IMR-90 (cell line): ENCODE measurements at regions not wholly inside any gene's neighbourhood (a gene's known extent, or its start where the extent isn't known, plus 50 kb on each side); places are given as distances from the start of the nearest gene placed in this dataset.

Experiments used
- ATAC-seq: fragments of 200-7000 bp; cut with Tn5 transposase; 2 replicates; pipeline ENCODE4 v1.9.1; 2020; ENCODE audit warnings: low read depth, mild to moderate bottlenecking, moderate library complexity
- BruUV-seq: library from RNA; stranded (reverse); fragments of 400-500 nt; replicated peaks from 2 replicates; lab custom pipeline; 2021; lab: Mats Ljungman, UMichigan
- CTCF ChIA-PET: fragments of 300-600 bp; formaldehyde crosslinking; extraction: SDS; loops from one replicate; lab custom pipeline; 2021; ENCODE audit warnings: antibody characterized with exemption; lab: Yijun Ruan, JAX
- POLR2A ChIA-PET: fragments of 300-600 bp; sonication (Branson Sonifier 250); formaldehyde crosslinking; loops from one replicate; lab custom pipeline; 2022; ENCODE audit warnings: antibody characterized with exemption; ENCODE audit not compliant: unreplicated experiment; lab: Charles Lee
- DNase-seq: peaks from one replicate; pipeline ENCODE4 v3.0.0; 2013
- H2AFZ ChIP-seq: replicated peaks from 2 replicates; pipeline ENCODE3; 2013; ENCODE audit warnings: low read length, mild to moderate bottlenecking; ENCODE audit not compliant: poor library complexity
- H2AK5ac ChIP-seq: 2 replicates; pipeline ENCODE4 v1.6.1; 2013; ENCODE audit warnings: low read depth, low read length, inconsistent platforms
- H2AK9ac ChIP-seq: replicated peaks from 2 replicates; pipeline ENCODE3; 2013; ENCODE audit warnings: mild to moderate bottlenecking, low read depth, low read length, moderate library complexity; ENCODE audit not compliant: poor library complexity
- H2BK120ac ChIP-seq: 2 replicates; pipeline ENCODE4 v1.6.1; 2013; ENCODE audit warnings: low read depth, low read length, inconsistent platforms
- H2BK15ac ChIP-seq: 3 replicates; pipeline ENCODE4 v1.6.1; 2013; ENCODE audit warnings: low read depth, low read length, inconsistent platforms
- H2BK20ac ChIP-seq: 2 replicates; pipeline ENCODE4 v1.6.1; 2013; ENCODE audit warnings: low read depth, mild to moderate bottlenecking, inconsistent platforms, low read length, moderate library complexity
- H2BK5ac ChIP-seq: 2 replicates; pipeline ENCODE4 v1.6.1; 2013; ENCODE audit warnings: mild to moderate bottlenecking, low read depth, low read length, inconsistent platforms; ENCODE audit not compliant: poor library complexity, severe bottlenecking
- H3K14ac ChIP-seq: replicated peaks from 2 replicates; pipeline ENCODE4 v1.6.1; 2013; ENCODE audit warnings: low read depth, low read length, inconsistent platforms
- H3K18ac ChIP-seq: 2 replicates; pipeline ENCODE4 v1.6.1; 2013; ENCODE audit warnings: low read depth, low read length, control low read depth
- H3K23ac ChIP-seq: 2 replicates; pipeline ENCODE4 v1.6.1; 2013; ENCODE audit warnings: low read depth, low read length, inconsistent platforms
- H3K27ac ChIP-seq: 2 replicates; pipeline ENCODE4 v1.5.1; 2013; ENCODE audit warnings: mild to moderate bottlenecking, control low read depth, low read length; ENCODE audit not compliant: insufficient read depth
- H3K27me3 ChIP-seq: 2 replicates; pipeline ENCODE4 v1.6.1; 2013; ENCODE audit warnings: low read length; ENCODE audit not compliant: control insufficient read depth, insufficient read depth
- H3K36me3 ChIP-seq: 2 replicates; pipeline ENCODE4 v1.6.1; 2013; ENCODE audit warnings: low read length, mixed read lengths; ENCODE audit not compliant: control insufficient read depth, insufficient read depth
- H3K4ac ChIP-seq: 2 replicates; pipeline ENCODE4 v1.6.1; 2013; ENCODE audit warnings: low read depth, low read length, inconsistent platforms
- H3K4me1 ChIP-seq: 2 replicates; pipeline ENCODE4 v1.6.1; 2013; ENCODE audit warnings: low read length, mixed read lengths; ENCODE audit not compliant: control insufficient read depth, insufficient read depth
- H3K4me2 ChIP-seq: 2 replicates; pipeline ENCODE4 v1.6.1; 2013; ENCODE audit warnings: low read depth, mild to moderate bottlenecking, control low read depth, low read length, moderate library complexity
- H3K4me3 ChIP-seq: 2 replicates; pipeline ENCODE4 v1.5.1; 2013; ENCODE audit warnings: low read depth, mild to moderate bottlenecking, control low read depth, low read length, moderate library complexity; ENCODE audit not compliant: insufficient read depth
- H3K56ac ChIP-seq: 2 replicates; pipeline ENCODE4 v1.6.1; 2013; ENCODE audit warnings: low read length, inconsistent platforms; ENCODE audit not compliant: insufficient read depth; ENCODE audit errors: extremely low read depth
- H3K79me1 ChIP-seq, 2 experiments: 2 replicates each; pipeline ENCODE4 v1.6.1; 2013; ENCODE audit warnings: low read length in 2 of 2, inconsistent platforms in 1 of 2, low read depth in 1 of 2
- H3K9ac ChIP-seq: 2 replicates; pipeline ENCODE4 v1.6.1; 2013; ENCODE audit warnings: low read depth, low read length, control low read depth
- H3K9me1 ChIP-seq: 2 replicates; pipeline ENCODE4 v1.6.1; 2013; ENCODE audit warnings: low read length, inconsistent platforms; ENCODE audit not compliant: insufficient read depth
- H3K9me3 ChIP-seq: 2 replicates; pipeline ENCODE4 v1.6.1; 2013; ENCODE audit warnings: low read length; ENCODE audit not compliant: control insufficient read depth, insufficient read depth
- H4K20me1 ChIP-seq: 2 replicates; pipeline ENCODE4 v1.6.1; 2013; ENCODE audit warnings: low read length, inconsistent platforms; ENCODE audit not compliant: insufficient read depth
- H4K5ac ChIP-seq: 2 replicates; pipeline ENCODE4 v1.6.1; 2013; ENCODE audit warnings: mild to moderate bottlenecking, low read depth, low read length, control low read depth
- H4K8ac ChIP-seq, 2 experiments: 2 replicates each; pipeline ENCODE4 v1.6.1; 2013; ENCODE audit warnings: low read depth in 2 of 2, low read length in 2 of 2, control low read depth in 1 of 2, inconsistent platforms in 1 of 2
- H4K91ac ChIP-seq: 2 replicates; pipeline ENCODE4 v1.6.1; 2013; ENCODE audit warnings: low read depth, low read length, inconsistent platforms; ENCODE audit not compliant: insufficient read depth
- BHLHE40 ChIP-seq: fragments of 150-350 bp; IDR thresholded peaks from 2 replicates; pipeline ENCODE4 v1.6.1; 2016; ENCODE audit warnings: mild to moderate bottlenecking, low read depth, low read length
- CHD1 ChIP-seq: IDR thresholded peaks from 2 replicates; pipeline ENCODE4 v1.6.1; 2012; ENCODE audit warnings: low read depth, low read length, improper control_type of control experiment
- FOS ChIP-seq: fragments of 150-350 bp; IDR thresholded peaks from 2 replicates; pipeline ENCODE4 v1.6.1; 2016; ENCODE audit warnings: low read depth, low read length
- MAFK ChIP-seq: IDR thresholded peaks from 2 replicates; pipeline ENCODE4 v1.6.1; 2012; ENCODE audit warnings: low read depth, low read length, improper control_type of control experiment
- MAZ ChIP-seq: IDR thresholded peaks from 2 replicates; pipeline ENCODE4 v1.6.1; 2012; ENCODE audit warnings: low read depth, mild to moderate bottlenecking, low read length, improper control_type of control experiment, moderate library complexity, borderline replicate concordance
- NFE2L2 ChIP-seq: fragments of 150-350 bp; IDR thresholded peaks from 2 replicates; pipeline ENCODE4 v1.6.1; 2016; ENCODE audit warnings: low read depth, mild to moderate bottlenecking, low read length
- POLR2A ChIP-seq: IDR thresholded peaks from 2 replicates; pipeline ENCODE4 v1.6.1; 2012; ENCODE audit warnings: mild to moderate bottlenecking, low read depth, low read length
- RAD21 ChIP-seq: IDR thresholded peaks from 2 replicates; pipeline ENCODE4 v1.6.1; 2012; ENCODE audit warnings: low read length, improper control_type of control experiment
- RFX5 ChIP-seq: IDR thresholded peaks from 2 replicates; pipeline ENCODE4 v1.8.0; 2012; ENCODE audit warnings: low read depth, mild to moderate bottlenecking, low read length, moderate library complexity
- SMC3 ChIP-seq: fragments of 150-350 bp; IDR thresholded peaks from 2 replicates; pipeline ENCODE4 v1.6.1; 2016; ENCODE audit warnings: low read depth, mild to moderate bottlenecking, antibody characterized with exemption, low read length, moderate library complexity
- WGBS, 2 experiments: methylation state at CpG; one replicate each; pipeline versions ENCODE4 v1.1.5 to v1.1.7; 2013; ENCODE audit warnings: missing lambda C conversion rate in 2 of 2; ENCODE audit not compliant: insufficient read length in 1 of 2; ENCODE audit errors: extremely low coverage in 2 of 2; 5-methylcytosine and 5-hydroxymethylcytosine counted together
- dilution Hi-C: fragments of 300-500 bp; cut with HindIII; formaldehyde crosslinking; loops from one replicate; pipeline ENCODE4 v1.14.3; 2018; ENCODE audit warnings: low sequenced_read_pairs; ENCODE audit not compliant: unreplicated experiment
- in situ Hi-C: fragments of 300-500 bp; cut with MboI; formaldehyde crosslinking; loops from 3 replicates; pipeline ENCODE4 v1.14.3; 2019; ENCODE audit warnings: low sequenced_read_pairs, inconsistent platforms, mixed read lengths
- intact Hi-C: fragments of 100-400 bp; cut with micrococcal nuclease; formaldehyde crosslinking; loops from 2 replicates; pipeline ENCODE4 v1.10.0; 2022
- TF ChIP-seq, protein P1 (sequence below): fragments of 150-350 bp; IDR thresholded peaks from 2 replicates; pipeline ENCODE4 v1.6.1; 2016; ENCODE audit warnings: low read depth, mild to moderate bottlenecking, low read length, moderate library complexity, borderline replicate concordance
- TF ChIP-seq, protein P2 (sequence below): conservative IDR thresholded peaks from 2 replicates; pipeline ENCODE4 v1.5.1; 2012; ENCODE audit warnings: mild to moderate bottlenecking, low read depth, low read length, improper control_type of control experiment

GRCh38 chr3:132963786-132964185, 74.4 kb upstream of the TMEM108 start:
- no peak overlapping the region for H3K56ac ChIP-seq
- H2BK20ac ChIP-seq: no peak overlapping the region
- no peak overlapping the region for H3K9ac ChIP-seq
- H3K4me3 ChIP-seq: no peak overlapping the region
- no peak overlapping the region for H3K4ac ChIP-seq
- H2BK5ac ChIP-seq: no peak overlapping the region
- DNase-seq (no peak), ATAC-seq (no peak)
- in situ Hi-C loops (no loop called here), intact Hi-C loops (no loop called here), dilution Hi-C loops (no loop called here)
- no TSS peak for BruUV-seq
- no peak overlapping the region for H3K4me2 ChIP-seq
- H4K8ac ChIP-seq: no peak overlapping the region
- ChIA-PET CTCF (no interaction called here), POLR2A (no interaction called here)
- no peak overlapping the region for H3K27ac ChIP-seq
- H4K20me1 ChIP-seq: no peaks in the 10 kb centered on the region
- no peaks in the 10 kb centered on the region for H3K4me1 ChIP-seq
- TF ChIP-seq, protein P1, sequence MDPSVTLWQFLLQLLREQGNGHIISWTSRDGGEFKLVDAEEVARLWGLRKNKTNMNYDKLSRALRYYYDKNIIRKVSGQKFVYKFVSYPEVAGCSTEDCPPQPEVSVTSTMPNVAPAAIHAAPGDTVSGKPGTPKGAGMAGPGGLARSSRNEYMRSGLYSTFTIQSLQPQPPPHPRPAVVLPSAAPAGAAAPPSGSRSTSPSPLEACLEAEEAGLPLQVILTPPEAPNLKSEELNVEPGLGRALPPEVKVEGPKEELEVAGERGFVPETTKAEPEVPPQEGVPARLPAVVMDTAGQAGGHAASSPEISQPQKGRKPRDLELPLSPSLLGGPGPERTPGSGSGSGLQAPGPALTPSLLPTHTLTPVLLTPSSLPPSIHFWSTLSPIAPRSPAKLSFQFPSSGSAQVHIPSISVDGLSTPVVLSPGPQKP: no peak
- TF ChIP-seq RFX5 (no peak), NFE2L2 (no peak), MAFK (no peak), POLR2A (no peak), SMC3 (no peak), CHD1 (no peak), RAD21 (no peak), FOS (no peak), BHLHE40 (no peak), MAZ (no peak)
- TF ChIP-seq, protein P2, sequence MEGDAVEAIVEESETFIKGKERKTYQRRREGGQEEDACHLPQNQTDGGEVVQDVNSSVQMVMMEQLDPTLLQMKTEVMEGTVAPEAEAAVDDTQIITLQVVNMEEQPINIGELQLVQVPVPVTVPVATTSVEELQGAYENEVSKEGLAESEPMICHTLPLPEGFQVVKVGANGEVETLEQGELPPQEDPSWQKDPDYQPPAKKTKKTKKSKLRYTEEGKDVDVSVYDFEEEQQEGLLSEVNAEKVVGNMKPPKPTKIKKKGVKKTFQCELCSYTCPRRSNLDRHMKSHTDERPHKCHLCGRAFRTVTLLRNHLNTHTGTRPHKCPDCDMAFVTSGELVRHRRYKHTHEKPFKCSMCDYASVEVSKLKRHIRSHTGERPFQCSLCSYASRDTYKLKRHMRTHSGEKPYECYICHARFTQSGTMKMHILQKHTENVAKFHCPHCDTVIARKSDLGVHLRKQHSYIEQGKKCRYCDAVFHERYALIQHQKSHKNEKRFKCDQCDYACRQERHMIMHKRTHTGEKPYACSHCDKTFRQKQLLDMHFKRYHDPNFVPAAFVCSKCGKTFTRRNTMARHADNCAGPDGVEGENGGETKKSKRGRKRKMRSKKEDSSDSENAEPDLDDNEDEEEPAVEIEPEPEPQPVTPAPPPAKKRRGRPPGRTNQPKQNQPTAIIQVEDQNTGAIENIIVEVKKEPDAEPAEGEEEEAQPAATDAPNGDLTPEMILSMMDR: no peak
- H4K5ac ChIP-seq: no peak overlapping the region
- H3K79me1 ChIP-seq: no peaks in the 10 kb centered on the region
- no peaks in the 10 kb centered on the region for H3K36me3 ChIP-seq
- no peak overlapping the region for H2AFZ ChIP-seq
- no peak overlapping the region for H4K91ac ChIP-seq
- H3K9me3 ChIP-seq: no peaks in the 10 kb centered on the region
- no peak overlapping the region for H3K14ac ChIP-seq
- WGBS, 2 experiments: no CpG with 5 or more reads among the region's 2 CpGs
- no peak overlapping the region for H2AK9ac ChIP-seq
- no peak overlapping the region for H3K23ac ChIP-seq
- no peak overlapping the region for H3K18ac ChIP-seq
- H3K27me3 ChIP-seq: no peaks in the 10 kb centered on the region
- no peaks in the 10 kb centered on the region for H3K9me1 ChIP-seq
- no peak overlapping the region for H2AK5ac ChIP-seq
- no peak overlapping the region for H2BK15ac ChIP-seq
- no peak overlapping the region for H2BK120ac ChIP-seq
